H1 (cell line): ENCODE measurements at regions not wholly inside any gene's neighbourhood (a gene's known extent, or its start where the extent isn't known, plus 50 kb on each side); places are given as distances from the start of the nearest gene placed in this dataset.

Experiments
- CTCF ChIA-PET: fragments of 300-600 bp; sonication (Branson Sonifier 250); formaldehyde crosslinking; loops from one replicate; lab custom pipeline; 2021; ENCODE audit not compliant: partially characterized antibody; lab: Charles Lee
- POLR2A ChIA-PET: fragments of 300-600 bp; sonication (Branson Sonifier 250); formaldehyde crosslinking; loops from one replicate; lab custom pipeline; 2021; ENCODE audit warnings: inconsistent platforms; ENCODE audit not compliant: partially characterized antibody; lab: Charles Lee
- DNase-seq, 2 experiments: peaks; one replicate each; pipeline versions ENCODE4 v3.0.0 to v3.0.0-alpha.2; 2010 to 2022; ENCODE audit warnings: low spot score in 2 of 2, low read depth in 1 of 2, mixed read lengths in 1 of 2
- FAIRE-seq: peaks from 2 replicates; lab custom pipeline; 2011; peaks lifted over from hg19 to GRCh38; lab: Jason Lieb, UNC
- H2AFZ ChIP-seq: 2 replicates; pipeline ENCODE4 v1.8.1; 2012; ENCODE audit warnings: low read length, inconsistent platforms
- H2AK5ac ChIP-seq: 2 replicates; pipeline ENCODE4 v1.6.1; 2013; ENCODE audit warnings: low read depth, low read length
- H2BK120ac ChIP-seq: replicated peaks from 2 replicates; pipeline ENCODE3; 2013; ENCODE audit warnings: low read depth, low read length, inconsistent platforms
- H2BK12ac ChIP-seq: 2 replicates; pipeline ENCODE4 v1.6.1; 2013; ENCODE audit warnings: low read depth, low read length
- H2BK15ac ChIP-seq: 2 replicates; pipeline ENCODE4 v1.6.1; 2013; ENCODE audit warnings: low read length
- H2BK20ac ChIP-seq: 2 replicates; pipeline ENCODE4 v1.6.1; 2013; ENCODE audit warnings: low read length
- H2BK5ac ChIP-seq: 2 replicates; pipeline ENCODE4 v1.6.1; 2013; ENCODE audit warnings: low read depth, low read length
- H3K14ac ChIP-seq: 2 replicates; pipeline ENCODE4 v1.6.1; 2013; ENCODE audit warnings: inconsistent platforms; ENCODE audit not compliant: insufficient read length
- H3K18ac ChIP-seq: 2 replicates; pipeline ENCODE4 v1.6.1; 2013; ENCODE audit warnings: low read length; ENCODE audit errors: extremely low read depth
- H3K23ac ChIP-seq: 2 replicates; pipeline ENCODE4 v1.6.1; 2013; ENCODE audit warnings: inconsistent platforms; ENCODE audit not compliant: insufficient read length
- H3K23me2 ChIP-seq: 2 replicates; pipeline ENCODE4 v1.6.1; 2013; ENCODE audit warnings: low read depth, low read length
- H3K27ac ChIP-seq: 2 replicates; pipeline ENCODE4 v1.6.1; 2011; ENCODE audit warnings: low read depth, low read length, inconsistent platforms
- H3K27me3 ChIP-seq, 4 experiments: replicated peaks in 1 of 4; 1 replicate in 1 of 4; 2 replicates in 3 of 4; pipeline versions ENCODE4 v1.6.1 to v1.8.1; 2011 to 2013; ENCODE audit warnings: low read length in 3 of 4, mild to moderate bottlenecking in 3 of 4, inconsistent platforms in 2 of 4, mixed read lengths in 2 of 4, moderate library complexity in 1 of 4; ENCODE audit not compliant: control insufficient read depth in 3 of 4, insufficient read depth in 3 of 4; ENCODE audit errors: extremely low read depth in 1 of 4
- H3K36me3 ChIP-seq, 4 experiments: 2 replicates each; pipeline versions ENCODE4 v1.6.1 to v1.8.1; 2011 to 2013; ENCODE audit warnings: mild to moderate bottlenecking in 4 of 4, low read length in 3 of 4, moderate library complexity in 2 of 4, control low read depth in 1 of 4, inconsistent platforms in 1 of 4; ENCODE audit not compliant: insufficient read depth in 4 of 4, control insufficient read depth in 2 of 4
- H3K4ac ChIP-seq: replicated peaks from 2 replicates; pipeline ENCODE3; 2013; ENCODE audit warnings: low read length, low read depth, mixed read lengths, inconsistent platforms; ENCODE audit not compliant: insufficient read length
- H3K4me1 ChIP-seq, 4 experiments: replicated peaks in 1 of 4; 1 replicate in 1 of 4; 2 replicates in 3 of 4; pipeline versions ENCODE4 v1.6.1 to v1.8.1; 2011 to 2013; ENCODE audit warnings: low read length in 3 of 4, inconsistent platforms in 2 of 4, mixed read lengths in 1 of 4; ENCODE audit not compliant: insufficient read depth in 4 of 4, control insufficient read depth in 3 of 4
- H3K4me2 ChIP-seq, 2 experiments: 2 replicates each; pipeline versions ENCODE4 v1.6.1 to v1.8.1; 2011 to 2013; ENCODE audit warnings: low read depth in 2 of 2, low read length in 2 of 2, control low read depth in 1 of 2, inconsistent platforms in 1 of 2, mild to moderate bottlenecking in 1 of 2; ENCODE audit not compliant: insufficient read depth in 1 of 2
- H3K4me3 ChIP-seq, 4 experiments: fragments of 200-600, 300-600 bp in 1 of 4; sonication (generic), shearing (Covaris generic), sonication (Bioruptor Twin) in 1 of 4; 2 replicates each; pipeline versions ENCODE4 v1.5.1 to v1.8.1; 2011 to 2016; ENCODE audit warnings: low read length in 4 of 4, low read depth in 3 of 4, control low read depth in 2 of 4, inconsistent platforms in 2 of 4, mild to moderate bottlenecking in 2 of 4, mixed read lengths in 1 of 4, moderate library complexity in 1 of 4; ENCODE audit not compliant: insufficient read depth in 2 of 4; ENCODE audit errors: extremely low read depth in 1 of 4
- H3K56ac ChIP-seq: replicated peaks from 2 replicates; pipeline ENCODE3; 2013; ENCODE audit warnings: low read depth, mild to moderate bottlenecking, mixed read lengths, low read length, inconsistent platforms; ENCODE audit not compliant: insufficient read length
- H3K79me1 ChIP-seq: 2 replicates; pipeline ENCODE4 v1.6.1; 2013; ENCODE audit warnings: low read depth, low read length, control low read depth
- H3K79me2 ChIP-seq, 2 experiments: 2 replicates each; pipeline versions ENCODE4 v1.6.1 to v1.8.1; 2012 to 2013; ENCODE audit warnings: low read length in 2 of 2, mild to moderate bottlenecking in 2 of 2, inconsistent platforms in 1 of 2; ENCODE audit not compliant: insufficient read depth in 2 of 2, control insufficient read depth in 1 of 2
- H3K9ac ChIP-seq, 4 experiments: replicated peaks in 1 of 4; 1 replicate in 1 of 4; 2 replicates in 3 of 4; pipeline versions ENCODE4 v1.6.1 to v1.8.1; 2011 to 2013; ENCODE audit warnings: low read depth in 3 of 4, low read length in 3 of 4, control low read depth in 2 of 4, mild to moderate bottlenecking in 2 of 4, moderate library complexity in 2 of 4, inconsistent platforms in 1 of 4; ENCODE audit errors: extremely low read depth in 1 of 4
- H3K9me3 ChIP-seq, 2 experiments: 2 replicates each; pipeline versions ENCODE4 v1.6.1 to v1.8.1; 2012 to 2013; ENCODE audit warnings: mild to moderate bottlenecking in 2 of 2, moderate library complexity in 2 of 2, control low read depth in 1 of 2, inconsistent platforms in 1 of 2, low read depth in 1 of 2, low read length in 1 of 2, mixed read lengths in 1 of 2; ENCODE audit not compliant: insufficient read depth in 2 of 2
- H4K20me1 ChIP-seq, 2 experiments: replicated peaks in 1 of 2; 2 replicates each; pipeline versions ENCODE3 to v1.8.1; 2011 to 2013; ENCODE audit warnings: inconsistent platforms in 2 of 2, low read length in 2 of 2, mild to moderate bottlenecking in 1 of 2; ENCODE audit not compliant: insufficient read depth in 2 of 2, control insufficient read depth in 1 of 2
- H4K5ac ChIP-seq: 2 replicates; pipeline ENCODE4 v1.6.1; 2013; ENCODE audit warnings: low read length, low read depth, mixed read lengths, inconsistent platforms; ENCODE audit not compliant: insufficient read length
- H4K8ac ChIP-seq: 2 replicates; pipeline ENCODE4 v1.8.0; 2013; ENCODE audit warnings: mild to moderate bottlenecking, moderate library complexity, low read length, inconsistent platforms; ENCODE audit not compliant: insufficient read depth; ENCODE audit errors: extremely low read depth
- H4K91ac ChIP-seq: replicated peaks from 2 replicates; pipeline ENCODE3; 2013; ENCODE audit warnings: low read length, mixed read lengths, inconsistent platforms; ENCODE audit not compliant: insufficient read length
- HDAC2 ChIP-seq, 2 experiments: fragments of 300-600 bp in 1 of 2; sonication (generic) in 1 of 2; IDR thresholded peaks; 2 replicates each; pipeline ENCODE4 v1.6.1; 2011 to 2012; ENCODE audit warnings: low read depth in 2 of 2, low read length in 2 of 2, mild to moderate bottlenecking in 2 of 2, moderate library complexity in 2 of 2, borderline replicate concordance in 1 of 2, inconsistent platforms in 1 of 2
- SUZ12 ChIP-seq: fragments of 200-600 bp; sonication (generic); IDR thresholded peaks from 2 replicates; pipeline ENCODE4 v1.6.1; 2012; ENCODE audit warnings: mild to moderate bottlenecking, inconsistent platforms, low read length, moderate library complexity, mixed read lengths
- WGBS, 2 experiments: shearing (Covaris generic) in 1 of 2; methylation state at CpG; one replicate each; pipeline versions ENCODE4 v1.1.6 to v1.1.7; 2013 to 2015; ENCODE audit warnings: low lambda C conversion rate in 2 of 2, mixed read lengths in 2 of 2, inconsistent platforms in 1 of 2, low coverage in 1 of 2, missing lambda C conversion rate in 1 of 2; ENCODE audit not compliant: insufficient replicate concordance in 2 of 2, insufficient coverage in 1 of 2, insufficient read length in 1 of 2; ENCODE audit errors: extremely low coverage in 1 of 2, missing lambda C conversion rate in 1 of 2; 5-methylcytosine and 5-hydroxymethylcytosine counted together

- Histone ChIP-seq H3K27ac (no peak overlapping the region), H3K4me3 (no peak overlapping the region), H4K8ac (no peak overlapping the region), H3K14ac (no peak overlapping the region), H3K9ac (no peak overlapping the region), H2BK12ac (no peak overlapping the region), H3K23me2 (no peaks in the 10 kb centered on the region), H2BK120ac (no peak overlapping the region), H3K4me1 (no peaks in the 10 kb centered on the region), H2AK5ac (no peak overlapping the region), H4K20me1 (no peaks in the 10 kb centered on the region), H2BK20ac (no peak overlapping the region), H4K91ac (no peak overlapping the region), H2BK5ac (no peak overlapping the region), H3K9me3 (peaks cover 18 to 21% of the 10 kb centered on the region in 2 experiments), H2BK15ac (no peak overlapping the region), H3K56ac (no peak overlapping the region), H3K4ac (no peak overlapping the region), H3K79me2 (no peaks in the 10 kb centered on the region), H3K4me2 (no peak overlapping the region), H3K18ac (no peak overlapping the region), H3K79me1 (no peaks in the 10 kb centered on the region), H3K23ac (no peak overlapping the region), H3K27me3 (no peaks in the 10 kb centered on the region), H2AFZ (no peak overlapping the region), H3K36me3 (no peaks in the 10 kb centered on the region), H4K5ac (no peak overlapping the region)
- ChIA-PET POLR2A (no interaction called here), CTCF (interaction anchor here (0.8 kb wide), 1 partner anchor 10 kb away, joined by 3 read pairs; no protein-coding TSS in a partner anchor)
- 67% methylated on average over 1 of the region's 1 CpG; no CpG with 5 or more reads in 1 of the 2 experiments for WGBS, 2 experiments
- no peak for DNase-seq
- FAIRE-seq = no peak
- TF ChIP-seq HDAC2 (IDR thresholded peaks at IDR 0.05; ENCODE audit: borderline replicate concordance in 1 of 2, low read depth in 2 of 2, low read length in 2 of 2) = no peak
- no peak for TF ChIP-seq SUZ12
Observed at GRCh38 chr2:85942346-85942957, 53.7 kb upstream of the ST3GAL5 start.
